ENCODE measurements at regions not wholly inside any gene's neighbourhood (a gene's known extent, or its start where the extent isn't known, plus 50 kb on each side); places are given as distances from the start of the nearest gene placed in this dataset.

- no peak overlapping the region for H3K4me2 ChIP-seq (ENCODE audit: low read length)
- peaks cover 26% of the 10 kb centered on the region for H3K4me1 ChIP-seq (ENCODE audit: control insufficient read depth, low read length)
- no peaks in the 10 kb centered on the region for H3K9me3 ChIP-seq (ENCODE audit: control insufficient read depth, insufficient read depth, low read length)
- H4K20me1 ChIP-seq (ENCODE audit: control insufficient read depth, insufficient read depth, low read depth, low read length): no peaks in the 10 kb centered on the region
- H3F3A ChIP-seq (ENCODE audit: control insufficient read depth, insufficient read depth): no peaks in the 10 kb centered on the region
- no peaks in the 10 kb centered on the region for H3K36me3 ChIP-seq (ENCODE audit: control insufficient read depth, low read length)
- no peak overlapping the region for H3K27ac ChIP-seq (ENCODE audit: low read depth, low read length)
- H3K27me3 ChIP-seq (ENCODE audit: control insufficient read depth, low read length): peaks cover 21% of the 10 kb centered on the region
- no peaks in the 10 kb centered on the region for H3K9me2 ChIP-seq (replicated peaks; ENCODE audit: control insufficient read depth, low read length)
- TF ChIP-seq EZH2phosphoT487 (IDR thresholded peaks at IDR 0.05; ENCODE audit: borderline replicate concordance, low read length) (no peak), CTCF (IDR thresholded peaks at IDR 0.05; ENCODE audit: low read depth, low read length, poor library complexity, severe bottlenecking) (no peak)
- H3K4me3 ChIP-seq (ENCODE audit: low read length): no peak overlapping the region
- H3K79me2 ChIP-seq (ENCODE audit: control insufficient read depth, low read length): no peaks in the 10 kb centered on the region
Measured at GRCh38 chr1:54479841-54480524, 68.0 kb upstream of the ACOT11 start.

DNA sequence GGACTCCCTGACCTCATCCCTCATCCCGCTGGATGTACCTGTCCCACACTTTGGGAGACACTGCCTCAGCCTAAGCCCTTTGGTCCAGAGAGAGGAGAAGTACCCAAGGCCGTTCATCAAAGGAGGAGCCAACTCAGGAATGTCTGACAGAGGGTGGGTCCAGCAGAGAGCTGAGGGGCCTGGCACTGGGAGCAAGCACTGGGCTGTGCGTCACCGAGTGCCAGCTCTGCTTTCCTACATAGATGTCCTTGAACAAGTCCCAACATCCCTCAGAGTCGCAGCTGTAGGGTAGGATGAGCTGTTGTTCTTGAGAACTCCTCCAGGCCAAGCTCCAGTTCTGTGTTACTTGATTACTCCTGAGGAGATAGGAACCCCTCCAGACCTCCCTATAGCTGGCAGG is 68.8 kb upstream of the ACOT11 start:
- Histone ChIP-seq H3K4me1 (ENCODE audit: control insufficient read depth, low read length) (peaks cover 34% of the 10 kb centered on the region), H3K79me2 (ENCODE audit: control insufficient read depth, low read length) (no peaks in the 10 kb centered on the region), H3F3A (ENCODE audit: control insufficient read depth, insufficient read depth) (no peaks in the 10 kb centered on the region), H3K36me3 (ENCODE audit: control insufficient read depth, low read length) (no peaks in the 10 kb centered on the region), H3K4me2 (ENCODE audit: low read length) (no peak overlapping the region), H3K4me3 (ENCODE audit: low read length) (no peak overlapping the region), H3K9me3 (ENCODE audit: control insufficient read depth, insufficient read depth, low read length) (no peaks in the 10 kb centered on the region), H4K20me1 (ENCODE audit: control insufficient read depth, insufficient read depth, low read depth, low read length) (no peaks in the 10 kb centered on the region), H3K9me2 (replicated peaks; ENCODE audit: control insufficient read depth, low read length) (no peaks in the 10 kb centered on the region), H3K27ac (ENCODE audit: low read depth, low read length) (no peak overlapping the region), H3K27me3 (ENCODE audit: control insufficient read depth, low read length) (peaks cover 26% of the 10 kb centered on the region)
- no peak for TF ChIP-seq CTCF (IDR thresholded peaks at IDR 0.05; ENCODE audit: low read depth, low read length, poor library complexity, severe bottlenecking)
- TF ChIP-seq EZH2phosphoT487 (IDR thresholded peaks at IDR 0.05; ENCODE audit: borderline replicate concordance, low read length): no peak

- Histone ChIP-seq H3K36me3 (ENCODE audit: control insufficient read depth, low read length) (no peaks in the 10 kb centered on the region), H3K4me3 (ENCODE audit: low read length) (no peak overlapping the region), H3F3A (ENCODE audit: control insufficient read depth, insufficient read depth) (no peaks in the 10 kb centered on the region), H3K79me2 (ENCODE audit: control insufficient read depth, low read length) (no peaks in the 10 kb centered on the region), H3K4me2 (ENCODE audit: low read length) (no peak overlapping the region), H4K20me1 (ENCODE audit: control insufficient read depth, insufficient read depth, low read depth, low read length) (no peaks in the 10 kb centered on the region), H3K9me2 (replicated peaks; ENCODE audit: control insufficient read depth, low read length) (no peaks in the 10 kb centered on the region), H3K4me1 (ENCODE audit: control insufficient read depth, low read length) (peaks cover 35% of the 10 kb centered on the region), H3K9me3 (ENCODE audit: control insufficient read depth, insufficient read depth, low read length) (no peaks in the 10 kb centered on the region), H3K27me3 (ENCODE audit: control insufficient read depth, low read length) (peaks cover 38% of the 10 kb centered on the region), H3K27ac (ENCODE audit: low read depth, low read length) (no peak overlapping the region)
- no peak for TF ChIP-seq CTCF (IDR thresholded peaks at IDR 0.05; ENCODE audit: low read depth, low read length, poor library complexity, severe bottlenecking)
- no peak for TF ChIP-seq EZH2phosphoT487 (IDR thresholded peaks at IDR 0.05; ENCODE audit: borderline replicate concordance, low read length)
Measured at GRCh38 chr1:54477153-54477561, 70.9 kb upstream of the ACOT11 start.

All from DOHH2 (cell line).